ENCODE measurements at regions not wholly inside any gene's neighbourhood (a gene's known extent, or its start where the extent isn't known, plus 50 kb on each side); places are given as distances from the start of the nearest gene placed in this dataset.

DNA sequence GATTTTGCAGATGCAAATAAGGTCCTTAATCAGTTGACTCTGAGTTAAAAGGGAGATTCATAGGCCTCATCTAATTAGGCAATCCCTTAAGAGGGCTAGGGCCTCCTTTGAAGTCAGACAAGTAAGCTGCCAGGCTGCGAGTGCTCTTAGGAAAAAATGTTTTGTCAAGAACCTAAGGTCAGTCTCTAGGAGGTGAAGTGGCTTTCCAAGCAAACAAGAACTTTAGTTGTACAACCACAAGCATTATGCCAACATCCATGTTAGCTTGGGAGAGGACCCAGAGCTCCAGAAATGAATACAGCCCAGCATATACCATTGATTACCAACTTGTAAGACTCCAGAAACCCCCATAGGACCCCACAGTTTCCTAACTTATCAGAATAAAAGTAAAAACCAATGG is 1366.2 kb downstream of the PLA2G4A start:
- peaks cover 13% of the 10 kb centered on the region for H3K9me3 Mint-ChIP-seq
- H3K27me3 Mint-ChIP-seq: no peaks in the 10 kb centered on the region
- no peak overlapping the region for H3K4me3 Mint-ChIP-seq
- no peaks in the 10 kb centered on the region for H3K36me3 Mint-ChIP-seq
- H3K27ac Mint-ChIP-seq: no peak overlapping the region
- H3K4me1 Mint-ChIP-seq: no peaks in the 10 kb centered on the region

DNA sequence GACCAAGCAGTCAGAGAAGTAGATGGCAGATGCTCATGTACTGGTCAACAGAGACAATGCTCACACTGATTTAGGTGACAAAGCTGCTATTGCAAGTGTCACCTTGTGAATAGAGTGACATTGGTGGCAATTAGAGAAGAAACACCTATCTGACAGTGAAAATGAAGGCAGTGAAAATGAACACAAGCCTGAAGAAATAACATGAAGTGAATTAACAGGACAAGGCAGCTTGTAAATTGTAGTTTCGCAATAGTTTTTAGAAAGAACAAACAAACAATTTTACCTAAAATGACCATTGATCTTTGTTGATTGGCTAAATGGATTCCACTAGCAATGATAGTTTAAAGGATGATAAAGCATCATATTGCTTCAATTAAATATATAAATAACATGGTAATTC is 1389.5 kb downstream of the PLA2G4A start:
- Mint-ChIP-seq H3K9me3 (peaks cover 6% of the 10 kb centered on the region), H3K4me1 (no peaks in the 10 kb centered on the region), H3K36me3 (no peaks in the 10 kb centered on the region), H3K27me3 (no peaks in the 10 kb centered on the region), H3K27ac (no peak overlapping the region), H3K4me3 (no peak overlapping the region)

DNA sequence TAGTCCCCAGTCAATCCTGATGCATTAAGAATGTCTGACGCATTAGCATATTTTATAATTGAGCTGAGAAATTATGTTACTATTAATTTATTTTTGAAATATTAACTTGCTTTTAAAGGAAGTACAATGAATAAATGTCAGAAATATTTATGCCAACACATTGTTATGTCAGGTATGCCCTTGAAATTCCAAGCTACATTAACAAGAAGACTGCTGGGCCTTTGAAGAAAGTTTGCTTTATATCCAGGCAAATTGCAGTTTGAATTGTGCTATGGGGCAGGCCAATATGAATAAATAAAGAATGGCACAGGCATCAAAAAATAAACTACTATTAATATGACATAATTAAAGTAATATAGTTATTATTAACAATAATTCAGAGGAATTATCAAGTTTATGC is 1391.3 kb downstream of the PLA2G4A start:
- Mint-ChIP-seq H3K9me3 (peaks cover 8% of the 10 kb centered on the region), H3K27ac (no peak overlapping the region), H3K27me3 (no peaks in the 10 kb centered on the region), H3K4me1 (no peaks in the 10 kb centered on the region), H3K36me3 (no peaks in the 10 kb centered on the region), H3K4me3 (no peak overlapping the region)

DNA sequence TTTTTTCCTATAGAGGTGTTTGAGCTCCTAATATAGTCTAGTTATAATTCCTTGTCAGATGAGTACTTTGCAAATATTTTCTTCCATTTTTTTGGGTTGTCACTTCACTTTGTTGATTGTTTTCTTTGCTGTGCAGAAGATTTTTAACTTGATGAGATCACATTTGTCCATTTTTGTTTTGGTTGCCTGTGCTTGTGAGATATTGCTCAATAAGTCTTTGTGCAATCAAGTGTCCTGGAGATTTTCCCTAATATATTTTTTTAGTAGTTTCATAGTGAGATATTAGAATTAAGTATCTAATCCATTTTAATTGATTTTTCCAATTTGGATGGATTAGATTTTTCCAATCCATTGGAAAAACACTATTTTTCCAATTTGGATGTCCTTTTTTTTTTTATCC is 1395.5 kb downstream of the PLA2G4A start:
- Mint-ChIP-seq H3K9me3 (peaks cover 19% of the 10 kb centered on the region), H3K36me3 (no peaks in the 10 kb centered on the region), H3K27me3 (no peaks in the 10 kb centered on the region), H3K4me1 (no peaks in the 10 kb centered on the region), H3K27ac (no peak overlapping the region), H3K4me3 (no peak overlapping the region)

DNA sequence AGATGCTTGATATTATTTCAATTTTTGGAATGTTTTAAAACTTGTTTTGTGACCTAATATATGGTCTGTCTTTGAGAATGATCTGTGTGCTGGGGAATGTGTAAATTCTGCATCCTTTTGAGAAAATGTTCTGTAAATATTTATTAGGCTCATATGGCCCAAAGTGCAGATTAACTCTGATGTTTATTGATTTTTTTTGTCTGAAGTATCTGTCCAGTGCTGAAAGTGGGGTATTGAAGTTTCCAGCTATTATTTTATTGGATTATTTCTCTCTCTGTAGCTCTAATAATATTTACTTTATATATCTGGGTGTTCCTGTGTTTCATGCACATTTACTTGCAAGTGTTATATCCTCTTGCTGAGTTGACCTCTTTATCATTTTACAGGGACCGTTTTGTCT is 1397.2 kb downstream of the PLA2G4A start:
- Mint-ChIP-seq H3K4me1 (no peaks in the 10 kb centered on the region), H3K9me3 (peaks cover 19% of the 10 kb centered on the region), H3K36me3 (no peaks in the 10 kb centered on the region), H3K27me3 (no peaks in the 10 kb centered on the region), H3K4me3 (no peak overlapping the region), H3K27ac (no peak overlapping the region)

DNA sequence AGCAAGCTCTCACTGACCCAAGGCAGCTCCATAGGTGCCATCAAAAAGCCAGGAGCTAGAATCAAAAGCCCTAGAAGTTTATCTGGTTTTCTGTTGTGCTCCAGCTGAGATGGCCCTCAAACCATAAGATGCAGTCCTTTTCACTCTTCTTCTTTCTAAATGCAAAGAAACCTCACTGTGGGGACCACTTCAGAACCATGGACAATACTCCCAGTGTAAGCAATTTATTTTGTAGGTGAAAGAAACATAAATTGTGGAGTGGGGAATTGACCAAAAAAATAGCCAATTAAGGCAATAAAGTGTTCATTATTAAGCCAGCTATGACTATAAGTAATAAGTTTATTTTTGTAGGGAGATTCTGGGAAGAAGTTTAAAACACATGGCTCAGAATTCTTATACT is 1399.9 kb downstream of the PLA2G4A start:
- H3K27ac Mint-ChIP-seq: no peak overlapping the region
- H3K4me3 Mint-ChIP-seq: no peak overlapping the region
- H3K9me3 Mint-ChIP-seq: peaks cover 19% of the 10 kb centered on the region
- H3K4me1 Mint-ChIP-seq: no peaks in the 10 kb centered on the region
- H3K36me3 Mint-ChIP-seq: no peaks in the 10 kb centered on the region
- H3K27me3 Mint-ChIP-seq: no peaks in the 10 kb centered on the region

DNA sequence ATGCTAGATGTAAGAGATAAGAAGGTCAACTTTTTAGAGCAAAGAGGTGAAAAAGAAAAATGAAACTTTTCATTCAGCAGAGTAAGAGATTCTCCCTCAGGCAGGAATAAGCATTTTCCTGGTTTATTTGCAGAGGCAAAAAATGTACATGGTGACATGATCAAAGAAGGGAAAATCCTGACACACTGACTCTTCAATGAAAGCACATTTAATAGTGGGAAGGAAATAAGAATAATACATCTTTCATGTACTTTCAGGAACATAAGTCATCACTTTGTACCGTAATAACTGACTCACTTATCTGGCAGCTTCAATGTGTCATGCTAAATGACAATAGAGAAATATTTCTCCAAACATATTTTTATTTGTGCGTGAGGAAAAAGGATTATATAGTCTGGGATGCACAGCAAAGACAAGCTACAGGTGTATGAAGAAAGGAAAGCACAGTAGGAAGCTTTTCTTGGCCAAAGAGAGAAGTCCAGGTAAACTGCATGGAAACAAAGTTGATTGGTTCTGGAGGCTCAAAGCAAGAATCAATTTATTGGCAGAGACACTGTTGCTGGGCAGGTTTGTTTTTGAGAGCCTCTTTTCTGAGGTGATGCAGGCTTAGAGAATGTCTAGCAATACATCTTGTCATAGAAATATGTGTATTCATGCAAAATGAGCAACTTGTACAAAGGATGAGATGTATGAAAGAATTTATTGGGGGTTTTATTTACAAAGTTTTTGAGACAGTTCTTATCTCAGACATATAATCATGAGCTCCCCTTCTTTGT is 1409.0 kb downstream of the PLA2G4A start:
- H3K27ac Mint-ChIP-seq: no peak overlapping the region
- no peak overlapping the region for H3K4me3 Mint-ChIP-seq
- no peaks in the 10 kb centered on the region for H3K9me3 Mint-ChIP-seq
- H3K27me3 Mint-ChIP-seq: no peaks in the 10 kb centered on the region
- no peaks in the 10 kb centered on the region for H3K4me1 Mint-ChIP-seq
- H3K36me3 Mint-ChIP-seq: no peaks in the 10 kb centered on the region

DNA sequence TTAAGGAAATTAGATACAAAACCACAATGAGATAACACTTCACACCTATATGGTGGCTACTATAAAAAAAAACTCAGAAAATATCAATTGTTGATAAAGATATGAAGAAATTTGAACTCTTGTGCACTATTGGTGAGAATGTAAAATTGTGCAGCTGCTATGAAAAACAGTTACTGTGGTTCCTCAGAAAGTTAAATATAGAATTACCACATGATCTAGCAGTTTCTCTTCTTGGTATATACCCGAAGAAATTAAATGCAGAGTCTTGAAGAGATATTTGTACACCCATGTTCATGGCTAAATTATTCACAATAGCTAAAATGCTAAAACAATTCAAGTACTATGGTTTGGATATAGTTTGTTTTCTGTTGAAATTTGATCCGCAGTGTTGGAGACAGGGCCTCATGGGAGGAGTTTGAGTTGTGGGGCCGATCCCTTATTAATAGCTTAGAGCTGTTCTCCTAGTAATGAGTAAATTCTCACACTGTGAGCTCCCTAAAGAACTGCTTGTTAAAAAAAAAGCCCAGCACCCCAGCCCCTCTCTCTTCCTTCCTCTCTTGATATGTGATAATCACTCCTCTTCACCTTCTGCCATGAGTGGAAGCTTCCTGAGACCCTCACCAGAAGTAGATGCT is 1412.1 kb downstream of the PLA2G4A start:
- H3K9me3 Mint-ChIP-seq: no peaks in the 10 kb centered on the region
- H3K36me3 Mint-ChIP-seq: no peaks in the 10 kb centered on the region
- H3K4me3 Mint-ChIP-seq: no peak overlapping the region

DNA sequence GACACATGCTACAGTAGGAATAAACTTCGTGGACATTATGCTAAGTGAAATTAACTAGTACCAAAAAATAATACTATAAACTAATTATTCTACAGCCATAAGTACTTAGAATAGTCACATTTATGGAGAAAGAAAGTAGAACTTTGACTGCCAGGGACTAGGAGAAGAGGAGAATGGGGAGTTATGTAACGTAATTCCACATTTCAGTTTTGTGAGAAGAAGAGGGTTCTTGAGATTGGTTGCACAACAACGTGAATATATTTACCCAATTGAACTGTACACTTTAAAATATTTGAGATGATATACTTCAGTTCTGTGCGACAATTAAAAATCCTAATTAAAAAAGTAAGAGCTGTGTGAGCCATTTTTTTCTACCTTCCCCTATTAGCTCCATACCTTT is 1412.9 kb downstream of the PLA2G4A start:
- Mint-ChIP-seq H3K36me3 (no peaks in the 10 kb centered on the region), H3K27me3 (no peaks in the 10 kb centered on the region), H3K9me3 (no peaks in the 10 kb centered on the region), H3K4me3 (no peak overlapping the region), H3K27ac (no peak overlapping the region), H3K4me1 (no peaks in the 10 kb centered on the region)

More for the DNA sequence above, 1412.1 kb downstream of the PLA2G4A start:
- Mint-ChIP-seq H3K4me1 (no peaks in the 10 kb centered on the region), H3K27ac (no peak overlapping the region), H3K27me3 (no peaks in the 10 kb centered on the region)

DNA sequence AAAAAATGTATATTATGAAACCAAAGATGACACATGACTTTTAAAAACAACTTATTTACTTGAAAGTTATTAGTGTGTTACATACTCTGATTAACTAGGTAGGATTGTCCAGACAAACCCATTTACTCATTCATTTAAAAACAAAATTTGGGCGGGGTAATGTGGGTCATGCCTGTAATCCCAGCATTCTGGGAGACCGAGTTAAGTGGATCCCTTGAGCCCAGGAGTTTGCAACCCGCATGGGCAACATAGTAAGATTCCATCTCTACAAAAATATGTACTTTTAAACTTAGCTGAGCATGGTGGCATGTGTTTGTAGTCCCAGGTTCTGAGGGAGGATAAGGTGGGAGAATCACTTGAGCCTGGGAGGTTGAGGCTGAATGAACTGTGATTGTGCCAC is 1414.7 kb downstream of the PLA2G4A start:
- H3K27ac Mint-ChIP-seq: no peak overlapping the region
- no peaks in the 10 kb centered on the region for H3K27me3 Mint-ChIP-seq
- no peaks in the 10 kb centered on the region for H3K4me1 Mint-ChIP-seq
- H3K4me3 Mint-ChIP-seq: no peak overlapping the region
- no peaks in the 10 kb centered on the region for H3K36me3 Mint-ChIP-seq
- H3K9me3 Mint-ChIP-seq: no peaks in the 10 kb centered on the region

DNA sequence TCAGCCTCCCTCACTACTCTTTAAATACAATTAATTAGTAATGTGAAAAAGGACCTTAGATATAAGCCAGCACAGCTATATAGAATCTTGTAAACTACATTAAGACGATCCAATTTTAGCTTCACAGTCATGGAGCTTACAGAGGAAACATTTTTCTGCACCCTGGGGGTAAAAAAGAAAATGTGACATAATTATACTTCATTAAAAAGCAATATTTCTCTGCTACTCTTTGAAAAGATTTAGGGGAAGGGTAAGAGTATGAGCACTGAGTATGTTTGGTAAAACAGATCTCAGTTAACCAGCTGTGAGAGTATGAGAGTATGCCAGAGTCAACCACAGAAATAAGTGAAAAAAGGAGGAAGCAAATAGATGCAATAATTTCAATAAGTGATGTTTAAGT is 1415.9 kb downstream of the PLA2G4A start:
- no peaks in the 10 kb centered on the region for H3K9me3 Mint-ChIP-seq
- no peaks in the 10 kb centered on the region for H3K27me3 Mint-ChIP-seq
- no peak overlapping the region for H3K4me3 Mint-ChIP-seq
- no peaks in the 10 kb centered on the region for H3K4me1 Mint-ChIP-seq
- no peaks in the 10 kb centered on the region for H3K36me3 Mint-ChIP-seq
- H3K27ac Mint-ChIP-seq: no peak overlapping the region

DNA sequence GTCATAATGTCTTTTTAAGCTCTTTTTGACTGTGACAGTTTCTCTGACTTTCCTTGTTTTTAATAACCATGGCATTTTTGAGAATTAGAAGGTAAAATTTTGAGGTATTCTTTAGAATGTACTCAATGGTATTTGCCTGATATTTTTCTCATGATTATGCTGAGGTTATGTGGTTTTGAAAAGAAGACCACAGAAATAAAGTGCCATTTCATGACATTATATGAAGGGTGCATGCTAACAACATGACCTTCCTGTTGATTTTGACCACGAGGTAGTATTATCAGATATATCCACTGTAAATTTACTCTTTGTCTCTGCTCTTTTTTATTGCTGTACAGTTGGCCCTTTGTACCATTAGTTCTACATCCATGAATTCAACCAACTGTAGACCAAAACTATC is 1418.5 kb downstream of the PLA2G4A start:
- no peaks in the 10 kb centered on the region for H3K27me3 Mint-ChIP-seq

DNA sequence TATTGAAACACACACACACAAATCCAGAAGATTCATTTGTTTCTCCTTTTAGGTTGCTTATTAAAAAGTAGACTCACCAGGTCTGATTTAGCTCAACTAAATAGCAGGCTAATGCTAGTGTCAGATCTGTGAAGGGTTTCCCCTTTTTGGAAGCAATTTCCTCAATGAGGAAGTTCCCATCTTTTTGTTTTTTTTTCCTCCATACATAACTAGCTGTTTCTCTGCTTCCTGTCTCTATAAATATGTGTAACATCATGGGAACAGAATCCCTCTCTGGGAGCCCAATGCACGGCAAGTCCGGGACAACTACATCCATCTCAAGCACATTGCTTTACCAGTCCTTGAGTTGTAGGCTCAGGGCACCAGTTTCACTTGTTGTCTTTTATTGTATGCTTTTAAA is 1421.1 kb downstream of the PLA2G4A start:
- no peak overlapping the region for H3K4me3 Mint-ChIP-seq
- H3K4me1 Mint-ChIP-seq: no peaks in the 10 kb centered on the region
- H3K27ac Mint-ChIP-seq: no peak overlapping the region
- H3K36me3 Mint-ChIP-seq: no peaks in the 10 kb centered on the region
- H3K27me3 Mint-ChIP-seq: no peaks in the 10 kb centered on the region
- no peaks in the 10 kb centered on the region for H3K9me3 Mint-ChIP-seq

More for the DNA sequence above, 1418.5 kb downstream of the PLA2G4A start:
- H3K36me3 Mint-ChIP-seq: no peaks in the 10 kb centered on the region
- H3K4me1 Mint-ChIP-seq: no peaks in the 10 kb centered on the region
- H3K4me3 Mint-ChIP-seq: no peak overlapping the region
- no peak overlapping the region for H3K27ac Mint-ChIP-seq
- H3K9me3 Mint-ChIP-seq: no peaks in the 10 kb centered on the region

DNA sequence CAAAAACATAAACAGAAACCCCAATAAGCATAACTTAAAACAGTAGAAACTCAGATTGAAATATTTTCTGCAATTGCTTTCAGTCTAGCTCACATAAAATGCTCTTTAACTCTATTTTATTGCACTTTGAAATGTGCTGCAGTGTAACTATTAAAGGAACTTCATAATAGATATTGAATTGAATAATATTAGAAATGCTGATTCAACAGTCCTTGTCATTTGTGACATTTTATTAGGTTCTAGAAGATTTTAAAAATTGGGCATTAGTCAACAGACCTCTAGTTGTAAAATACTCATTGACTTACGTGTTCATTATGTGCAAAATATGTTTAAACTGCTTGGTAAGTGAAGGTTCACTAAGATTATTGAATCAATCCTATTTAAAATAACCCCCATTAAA is 1422.3 kb downstream of the PLA2G4A start:
- Mint-ChIP-seq H3K4me3 (no peak overlapping the region), H3K27me3 (no peaks in the 10 kb centered on the region), H3K36me3 (no peaks in the 10 kb centered on the region), H3K27ac (no peak overlapping the region), H3K4me1 (no peaks in the 10 kb centered on the region), H3K9me3 (no peaks in the 10 kb centered on the region)

DNA sequence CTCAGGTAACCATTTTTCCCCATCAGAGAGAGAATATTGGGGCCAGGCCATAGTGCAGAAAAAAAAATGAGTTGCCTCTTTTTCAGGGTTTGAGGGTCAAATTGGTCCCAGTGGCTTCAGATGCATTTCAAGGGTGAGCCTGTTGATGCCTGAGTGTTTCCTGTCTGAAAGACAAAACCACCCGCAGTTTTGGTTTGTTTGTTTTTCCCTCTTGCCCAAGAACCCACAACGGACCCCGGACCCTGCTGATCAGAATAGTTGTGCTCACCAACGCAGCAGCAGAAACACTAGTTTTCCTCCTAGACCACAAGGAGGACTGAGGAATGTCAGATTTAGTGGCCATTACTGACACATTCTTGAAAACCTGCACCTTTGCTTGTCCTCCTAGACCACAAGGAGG is 1433.1 kb downstream of the PLA2G4A start:
- Mint-ChIP-seq H3K4me3 (no peak overlapping the region), H3K27me3 (no peaks in the 10 kb centered on the region), H3K4me1 (no peaks in the 10 kb centered on the region), H3K36me3 (peaks cover under 1% of the 10 kb centered on the region), H3K27ac (no peak overlapping the region), H3K9me3 (peaks cover 14% of the 10 kb centered on the region)

DNA sequence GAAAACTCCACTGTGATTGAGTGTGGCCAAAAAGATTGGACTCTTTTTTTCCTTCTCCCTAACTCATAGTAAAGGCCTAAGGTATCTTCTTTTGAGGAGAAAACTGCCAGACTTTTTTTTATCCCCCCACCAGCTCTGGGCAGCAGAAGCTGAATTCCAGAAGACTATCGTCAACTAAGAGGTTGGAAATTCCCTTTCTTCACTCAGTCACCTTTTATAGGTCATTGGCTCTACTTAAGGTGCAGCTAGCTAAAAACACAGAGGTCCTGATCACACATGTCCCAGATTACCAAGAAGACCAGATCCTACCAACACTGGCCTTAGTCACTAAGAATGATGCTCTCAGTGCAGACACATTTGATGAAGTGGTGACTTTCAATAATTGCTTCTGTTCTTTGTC is 1441.2 kb downstream of the PLA2G4A start:
- H3K9me3 Mint-ChIP-seq: peaks cover 4% of the 10 kb centered on the region
- H3K4me1 Mint-ChIP-seq: no peaks in the 10 kb centered on the region
- H3K36me3 Mint-ChIP-seq: no peaks in the 10 kb centered on the region
- no peak overlapping the region for H3K4me3 Mint-ChIP-seq
- H3K27me3 Mint-ChIP-seq: no peaks in the 10 kb centered on the region
- H3K27ac Mint-ChIP-seq: no peak overlapping the region

DNA sequence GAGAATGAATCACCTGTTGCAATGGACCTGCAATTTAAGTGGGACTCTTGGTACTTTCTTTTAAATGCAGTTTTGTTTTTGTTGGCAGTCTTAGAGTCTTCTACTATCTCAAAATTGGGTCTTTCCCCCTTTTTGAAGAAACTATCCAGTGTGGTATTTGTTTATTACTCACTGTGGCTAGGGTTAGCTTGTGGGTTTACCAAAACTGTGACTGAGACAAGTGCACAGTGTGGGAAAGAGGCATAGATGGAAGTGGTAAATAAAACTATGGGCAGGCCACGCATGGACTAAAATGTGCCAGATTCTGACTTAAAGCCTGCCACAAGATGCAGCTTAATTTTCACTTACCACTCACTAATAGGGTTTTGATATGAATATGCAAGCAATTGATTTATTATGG is 1441.7 kb downstream of the PLA2G4A start:
- no peaks in the 10 kb centered on the region for H3K4me1 Mint-ChIP-seq
- peaks cover 4% of the 10 kb centered on the region for H3K9me3 Mint-ChIP-seq
- H3K27me3 Mint-ChIP-seq: no peaks in the 10 kb centered on the region
- no peak overlapping the region for H3K4me3 Mint-ChIP-seq
- H3K36me3 Mint-ChIP-seq: no peaks in the 10 kb centered on the region
- no peak overlapping the region for H3K27ac Mint-ChIP-seq
